CD4-positive, alpha-beta T cell treated with Interleukin-2 at 100 ng/mL for 4 hours (primary cell): ENCODE measurements at regions not wholly inside any gene's neighbourhood (a gene's known extent, or its start where the extent isn't known, plus 50 kb on each side); places are given as distances from the start of the nearest gene placed in this dataset.
"Not testable (repeated sequence)": the region's sequence is repeated elsewhere in the genome, so short reads cannot be mapped to it uniquely, and the experiment has no call there.

Source experiments
- DNase-seq: peaks from one replicate; pipeline ENCODE4 v3.0.0-alpha.2; 2020; ENCODE audit warnings: low spot score

- no peak for DNase-seq
Measured at GRCh38 chr3:101950510-101950909, 101.2 kb downstream of the NFKBIZ start.

- no peak for DNase-seq
Measured at GRCh38 chr3:101950985-101951733, 101.8 kb downstream of the NFKBIZ start.

GRCh38 chr3:101954361-101954760 is 105.0 kb downstream of the NFKBIZ start:
- no peak for DNase-seq

GRCh38 chr3:101954936-101955335 is 105.6 kb downstream of the NFKBIZ start:
- DNase-seq: no peak

GRCh38 chr3:101962055-101962454 is 112.7 kb downstream of the NFKBIZ start:
- no peak for DNase-seq

- peak; percentile 27 for DNase-seq
Measured at GRCh38 chr3:101963902-101964362, 114.6 kb downstream of the NFKBIZ start.

GRCh38 chr3:101964861-101965260 is 115.5 kb downstream of the NFKBIZ start:
- DNase-seq: no peak

GRCh38 chr3:101966226-101966625 is 116.9 kb downstream of the NFKBIZ start:
- no peak for DNase-seq

GRCh38 chr3:101970212-101970611 is 120.9 kb downstream of the NFKBIZ start:
- DNase-seq: no peak

- no peak for DNase-seq
Measured at GRCh38 chr3:101970905-101971304, 121.6 kb downstream of the NFKBIZ start.

- no peak for DNase-seq
Measured at GRCh38 chr3:101972430-101973162, 123.3 kb downstream of the NFKBIZ start.

- no peak for DNase-seq
Measured at GRCh38 chr3:101973163-101973505, 123.8 kb downstream of the NFKBIZ start.

- not testable (repeated sequence) for DNase-seq
Measured at GRCh38 chr3:101975415-101975814, 126.1 kb downstream of the NFKBIZ start.

GRCh38 chr3:101976473-101976872 is 127.2 kb downstream of the NFKBIZ start:
- DNase-seq: no peak

- DNase-seq: no peak
Measured at GRCh38 chr3:101978348-101978747, 129.0 kb downstream of the NFKBIZ start.

- DNase-seq: no peak
Measured at GRCh38 chr3:101979033-101979432, 129.7 kb downstream of the NFKBIZ start.

- no peak for DNase-seq
Measured at GRCh38 chr3:101984356-101984755, 135.0 kb downstream of the NFKBIZ start.

GRCh38 chr3:101988596-101988995 is 139.3 kb downstream of the NFKBIZ start:
- DNase-seq: no peak

GRCh38 chr3:101989578-101990200 is 140.4 kb downstream of the NFKBIZ start:
- DNase-seq: no peak

- DNase-seq: no peak
Measured at GRCh38 chr3:101992863-101993262, 143.5 kb downstream of the NFKBIZ start.

GRCh38 chr3:101994386-101994785 is 145.1 kb downstream of the NFKBIZ start:
- no peak for DNase-seq

- DNase-seq: no peak
Measured at GRCh38 chr3:101995371-101996046, 146.2 kb downstream of the NFKBIZ start.
